Heart right ventricle (tissue), 16 donors: ENCODE measurements at regions not wholly inside any gene's neighbourhood (a gene's known extent, or its start where the extent isn't known, plus 50 kb on each side); places are given as distances from the start of the nearest gene placed in this dataset.

Source experiments
- ATAC-seq, 8 donors: fragments of 200-7000 bp; cut with Tn5 transposase; one replicate each; pipeline ENCODE4 v1.9.1; 2020; ENCODE audit warnings: mild to moderate bottlenecking in 8 of 8, moderate library complexity in 8 of 8, moderate number of reproducible peaks in 1 of 8
- DNase-seq, 2 donors: peaks; one replicate each; pipeline ENCODE4 v3.0.0-alpha.2; 2020
- H3K27ac ChIP-seq, 10 donors: fragments of 200-600 bp; sonication (generic) in 2 of 10; one replicate each; pipeline versions ENCODE4 v1.5.0 to v1.8.0; 2020 to 2022; ENCODE audit warnings: mild to moderate bottlenecking in 3 of 10
- H3K27me3 ChIP-seq, 7 donors: fragments of 200-600 bp; one replicate each; pipeline ENCODE4 v1.8.0; 2021 to 2022; ENCODE audit warnings: mild to moderate bottlenecking in 2 of 7
- H3K36me3 ChIP-seq, 9 donors: fragments of 200-600 bp; sonication (generic) in 1 of 9; one replicate each; pipeline versions ENCODE4 v1.5.0 to v1.8.0; 2020 to 2022; ENCODE audit warnings: mild to moderate bottlenecking in 2 of 9
- H3K4me1 ChIP-seq, 9 donors: fragments of 200-600 bp; sonication (generic) in 1 of 9; one replicate each; pipeline versions ENCODE4 v1.5.0 to v1.8.0; 2020 to 2022; ENCODE audit warnings: mild to moderate bottlenecking in 4 of 9
- H3K4me3 ChIP-seq, 10 donors: fragments of 200-600 bp; sonication (generic) in 2 of 10; one replicate each; pipeline versions ENCODE4 v1.5.0 to v1.8.0; 2020 to 2022; ENCODE audit warnings: mild to moderate bottlenecking in 7 of 10, moderate library complexity in 2 of 10
- H3K9me3 ChIP-seq, 11 donors: fragments of 200-600 bp in 10 of 11; sonication (generic) in 2 of 11; one replicate each; pipeline versions ENCODE4 v1.5.0 to v1.8.0; 2013 to 2022; ENCODE audit warnings: mild to moderate bottlenecking in 2 of 11, control low read depth in 1 of 11, moderate library complexity in 1 of 11
- CTCF ChIP-seq, 9 donors: fragments of 200-600 bp; sonication (generic) in 2 of 9; IDR thresholded peaks; one replicate each; pipeline versions ENCODE4 v1.5.0 to v1.8.0; 2021 to 2022; ENCODE audit warnings: antibody characterized with exemption in 9 of 9, mild to moderate bottlenecking in 5 of 9, moderate library complexity in 1 of 9
- WGBS, 2 donors: extraction: QIAGEN DNeasy Blood & Tissue Kit; methylation state at CpG; one replicate each; pipeline ENCODE4 v1.1.7; 2013; ENCODE audit warnings: inconsistent platforms in 1 of 2; 5-methylcytosine and 5-hydroxymethylcytosine counted together
- intact Hi-C, 10 donors: fragments of 100-400 bp; cut with DNase I; formaldehyde crosslinking; loops; one replicate each; pipeline versions ENCODE4 v1.11.1 to v1.14.2; 2022
- donor health status: Arrhythmogenic right ventricular cardiomyopathy.
- donor health status: ischemic (EF 13 %, LVEDD 7.1; RV severe dilation, severe dysfunction).
- donor health status: healthy with polysubstance abuse.
- donor health status: DM: no; HTN: yes; CAD: no.
- donor health status: DM: no; HTN: no; CAD: no.
- donor health status: ischemic (EF 25% LVEDD 6.9; RV normal size, moderate dysfunction).
- donor health status: ischemic (EF 25% LVEDD 5.7; RV mildly dilated, moderate dysfunction).
- donor health status: healthy.
- donor health status: DM: yes; HTN: yes; CAD: no.
- donor health status: Ischemic cardiomyopathy.
- donor health status: ischemic (EF 35%, LVEDD 5.7; RV mildly dilated, moderate dysfunction).
- donor health status: nonischemic (EF 11% LVEDD 7.7; RV severe dilation, severe dysfunction).
- donor health status: DM: yes; HTN: yes; CAD: no.
- donor health status: PGD.
- donor health status: ischemic (EF 29% LVEDD 5.4; RV normal size, mild dysfunction).
- donor health status: nonischemic (EF 23%, LVEDD 6.1; RV moderate dilation, normal function).

GRCh38 chr12:91951571-91951970 lies 194.1 kb downstream of the BTG1 start:
- peaks cover 0 to 16% (median 0%) of the 10 kb centered on the region in 11 donors for H3K9me3 ChIP-seq
- no peak for TF ChIP-seq CTCF (IDR thresholded peaks at IDR 0.05)
- H3K27me3 ChIP-seq = no peaks in the 10 kb centered on the region
- peaks cover 0 to 7% (median 0%) of the 10 kb centered on the region in 9 donors for H3K4me1 ChIP-seq
- WGBS, 2 donors = 96 to 97% methylated on average over 5 of the region's 5 CpGs
- no peak overlapping the region for H3K4me3 ChIP-seq
- DNase-seq = no peak
- no peak for ATAC-seq
- H3K36me3 ChIP-seq = no peaks in the 10 kb centered on the region
- H3K27ac ChIP-seq = no peak overlapping the region
- intact Hi-C loops = no loop called here

- ATAC-seq (peak in 1 of 8 donors; percentile 78), DNase-seq (no peak)
- Histone ChIP-seq H3K4me1 (peaks cover 0 to 7% (median 0%) of the 10 kb centered on the region in 9 donors), H3K36me3 (no peaks in the 10 kb centered on the region), H3K4me3 (no peak overlapping the region), H3K27me3 (no peaks in the 10 kb centered on the region), H3K9me3 (no peaks in the 10 kb centered on the region), H3K27ac (no peak overlapping the region)
- intact Hi-C loops = no loop called here
- WGBS, 2 donors = 56 to 75% methylated on average over 3 of the region's 3 CpGs
- TF ChIP-seq CTCF (IDR thresholded peaks at IDR 0.05) = no peak
Measured at GRCh38 chr12:91948504-91948903, 197.1 kb downstream of the BTG1 start.

- Histone ChIP-seq H3K4me3 (no peak overlapping the region), H3K27me3 (no peaks in the 10 kb centered on the region), H3K9me3 (no peaks in the 10 kb centered on the region), H3K4me1 (peaks cover 0 to 7% (median 0%) of the 10 kb centered on the region in 9 donors), H3K27ac (no peak overlapping the region), H3K36me3 (no peaks in the 10 kb centered on the region)
- 87 to 96% methylated on average over 5 of the region's 5 CpGs for WGBS, 2 donors
- ATAC-seq (no peak), DNase-seq (no peak)
- no peak for TF ChIP-seq CTCF (IDR thresholded peaks at IDR 0.05)
- intact Hi-C loops = no loop called here
Measured at GRCh38 chr12:91947459-91947858, 198.2 kb downstream of the BTG1 start.

GRCh38 chr12:91944637-91945036 lies 201.0 kb downstream of the BTG1 start:
- no peak for TF ChIP-seq CTCF (IDR thresholded peaks at IDR 0.05)
- ATAC-seq = no peak
- Histone ChIP-seq H3K27ac (no peak overlapping the region), H3K9me3 (peaks cover 0 to 4% (median 0%) of the 10 kb centered on the region in 11 donors), H3K4me1 (peaks cover 0 to 7% (median 3%) of the 10 kb centered on the region in 9 donors), H3K4me3 (no peak overlapping the region), H3K27me3 (no peaks in the 10 kb centered on the region), H3K36me3 (no peaks in the 10 kb centered on the region)
- no peak for DNase-seq
- WGBS, 2 donors = 47 to 70% methylated on average over 1 of the region's 1 CpG
- intact Hi-C loops = no loop called here
